ENCODE measurements at regions not wholly inside any gene's neighbourhood (a gene's known extent, or its start where the extent isn't known, plus 50 kb on each side); places are given as distances from the start of the nearest gene placed in this dataset.

DNA sequence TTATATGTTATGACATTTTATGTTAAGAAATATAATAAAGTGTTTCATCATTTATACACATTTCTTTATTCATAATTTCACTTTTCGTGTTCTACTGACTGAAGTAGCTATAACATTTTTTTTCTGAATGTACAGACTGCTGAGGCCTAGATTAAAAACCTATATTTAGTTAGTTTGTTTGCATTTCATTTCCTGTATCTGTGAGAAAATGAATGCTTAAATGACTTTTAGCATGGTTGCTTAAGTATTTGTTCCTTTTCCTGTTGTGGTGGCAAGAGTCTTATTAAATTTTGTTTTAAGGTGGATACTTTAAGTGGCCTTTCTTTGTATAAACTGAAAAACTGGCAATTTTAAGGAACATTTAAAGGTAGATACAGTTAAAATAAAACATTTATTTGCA lies 779.7 kb upstream of the MAN1A1 start:
- no peak for TF ChIP-seq POLR2A (IDR thresholded peaks at IDR 0.05)
- TF ChIP-seq, protein P1, sequence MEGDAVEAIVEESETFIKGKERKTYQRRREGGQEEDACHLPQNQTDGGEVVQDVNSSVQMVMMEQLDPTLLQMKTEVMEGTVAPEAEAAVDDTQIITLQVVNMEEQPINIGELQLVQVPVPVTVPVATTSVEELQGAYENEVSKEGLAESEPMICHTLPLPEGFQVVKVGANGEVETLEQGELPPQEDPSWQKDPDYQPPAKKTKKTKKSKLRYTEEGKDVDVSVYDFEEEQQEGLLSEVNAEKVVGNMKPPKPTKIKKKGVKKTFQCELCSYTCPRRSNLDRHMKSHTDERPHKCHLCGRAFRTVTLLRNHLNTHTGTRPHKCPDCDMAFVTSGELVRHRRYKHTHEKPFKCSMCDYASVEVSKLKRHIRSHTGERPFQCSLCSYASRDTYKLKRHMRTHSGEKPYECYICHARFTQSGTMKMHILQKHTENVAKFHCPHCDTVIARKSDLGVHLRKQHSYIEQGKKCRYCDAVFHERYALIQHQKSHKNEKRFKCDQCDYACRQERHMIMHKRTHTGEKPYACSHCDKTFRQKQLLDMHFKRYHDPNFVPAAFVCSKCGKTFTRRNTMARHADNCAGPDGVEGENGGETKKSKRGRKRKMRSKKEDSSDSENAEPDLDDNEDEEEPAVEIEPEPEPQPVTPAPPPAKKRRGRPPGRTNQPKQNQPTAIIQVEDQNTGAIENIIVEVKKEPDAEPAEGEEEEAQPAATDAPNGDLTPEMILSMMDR (IDR thresholded peaks at IDR 0.05): no peak

Measured in Peyer's patch (tissue), 4 donors.